Calu3 (cell line): ENCODE measurements at regions not wholly inside any gene's neighbourhood (a gene's known extent, or its start where the extent isn't known, plus 50 kb on each side); places are given as distances from the start of the nearest gene placed in this dataset.

ENCODE experiments used
- BruUV-seq: library from RNA; stranded (reverse); fragments of 400-500 nt; replicated peaks from 2 replicates; lab custom pipeline; 2021; lab: Mats Ljungman, UMichigan
- CTCF ChIA-PET: fragments of 300-600 bp; sonication (Branson Sonifier 250); formaldehyde crosslinking; loops from one replicate; lab custom pipeline; 2022; ENCODE audit warnings: antibody characterized with exemption; lab: Charles Lee
- DNase-seq: peaks from one replicate; pipeline ENCODE4 v3.0.0; 2022
- H3K27ac Mint-ChIP-seq: one replicate; pipeline ENCODE4 v1.8.0; 2022; ENCODE audit warnings: mixed read lengths; ENCODE audit not compliant: unreplicated experiment
- H3K27me3 Mint-ChIP-seq: one replicate; pipeline ENCODE4 v1.8.0; 2022; ENCODE audit warnings: mixed read lengths; ENCODE audit not compliant: unreplicated experiment
- H3K36me3 Mint-ChIP-seq: one replicate; pipeline ENCODE4 v1.8.0; 2022; ENCODE audit warnings: mild to moderate bottlenecking, moderate library complexity, mixed read lengths; ENCODE audit not compliant: insufficient read depth, unreplicated experiment
- H3K4me1 Mint-ChIP-seq: one replicate; pipeline ENCODE4 v1.8.0; 2022; ENCODE audit warnings: mild to moderate bottlenecking, low read depth, mixed read lengths; ENCODE audit not compliant: unreplicated experiment
- H3K4me3 Mint-ChIP-seq: one replicate; pipeline ENCODE4 v1.8.0; 2022; ENCODE audit warnings: mild to moderate bottlenecking, low read depth, moderate library complexity, mixed read lengths; ENCODE audit not compliant: unreplicated experiment
- H3K9me3 Mint-ChIP-seq: one replicate; pipeline ENCODE4 v1.8.0; 2022; ENCODE audit warnings: low read depth, mixed read lengths; ENCODE audit not compliant: unreplicated experiment
- intact Hi-C: fragments of 100-400 bp; cut with micrococcal nuclease; formaldehyde crosslinking; loops from one replicate; pipeline ENCODE4 v1.10.0; 2022; ENCODE audit not compliant: unreplicated experiment
- TF ChIP-seq, protein P1 (sequence below): fragments of 200-600 bp; IDR thresholded peaks from one replicate; pipeline ENCODE4 v1.8.0; 2022; ENCODE audit warnings: antibody characterized with exemption; ENCODE audit not compliant: unreplicated experiment

GRCh38 chr2:215707608-215708007 is 271.7 kb upstream of the FN1 start:
- CTCF ChIA-PET = no interaction called here
- no TSS peak for BruUV-seq
- peaks cover 13% of the 10 kb centered on the region for H3K4me1 Mint-ChIP-seq
- no peak overlapping the region for H3K27ac Mint-ChIP-seq
- no peaks in the 10 kb centered on the region for H3K36me3 Mint-ChIP-seq
- intact Hi-C loops = no loop called here
- no peaks in the 10 kb centered on the region for H3K27me3 Mint-ChIP-seq
- H3K4me3 Mint-ChIP-seq = no peak overlapping the region
- no peaks in the 10 kb centered on the region for H3K9me3 Mint-ChIP-seq
- TF ChIP-seq, protein P1, sequence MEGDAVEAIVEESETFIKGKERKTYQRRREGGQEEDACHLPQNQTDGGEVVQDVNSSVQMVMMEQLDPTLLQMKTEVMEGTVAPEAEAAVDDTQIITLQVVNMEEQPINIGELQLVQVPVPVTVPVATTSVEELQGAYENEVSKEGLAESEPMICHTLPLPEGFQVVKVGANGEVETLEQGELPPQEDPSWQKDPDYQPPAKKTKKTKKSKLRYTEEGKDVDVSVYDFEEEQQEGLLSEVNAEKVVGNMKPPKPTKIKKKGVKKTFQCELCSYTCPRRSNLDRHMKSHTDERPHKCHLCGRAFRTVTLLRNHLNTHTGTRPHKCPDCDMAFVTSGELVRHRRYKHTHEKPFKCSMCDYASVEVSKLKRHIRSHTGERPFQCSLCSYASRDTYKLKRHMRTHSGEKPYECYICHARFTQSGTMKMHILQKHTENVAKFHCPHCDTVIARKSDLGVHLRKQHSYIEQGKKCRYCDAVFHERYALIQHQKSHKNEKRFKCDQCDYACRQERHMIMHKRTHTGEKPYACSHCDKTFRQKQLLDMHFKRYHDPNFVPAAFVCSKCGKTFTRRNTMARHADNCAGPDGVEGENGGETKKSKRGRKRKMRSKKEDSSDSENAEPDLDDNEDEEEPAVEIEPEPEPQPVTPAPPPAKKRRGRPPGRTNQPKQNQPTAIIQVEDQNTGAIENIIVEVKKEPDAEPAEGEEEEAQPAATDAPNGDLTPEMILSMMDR = no peak
- DNase-seq = no peak

GRCh38 chr2:215705771-215706361 is 270.0 kb upstream of the FN1 start:
- H3K36me3 Mint-ChIP-seq = no peaks in the 10 kb centered on the region
- no peaks in the 10 kb centered on the region for H3K27me3 Mint-ChIP-seq
- H3K4me3 Mint-ChIP-seq = no peak overlapping the region
- intact Hi-C loops = no loop called here
- H3K9me3 Mint-ChIP-seq = no peaks in the 10 kb centered on the region
- BruUV-seq = no TSS peak
- peaks cover 8% of the 10 kb centered on the region for H3K4me1 Mint-ChIP-seq
- TF ChIP-seq, protein P1 = no peak
- no peak for DNase-seq
- H3K27ac Mint-ChIP-seq = no peak overlapping the region
- CTCF ChIA-PET = no interaction called here

DNA sequence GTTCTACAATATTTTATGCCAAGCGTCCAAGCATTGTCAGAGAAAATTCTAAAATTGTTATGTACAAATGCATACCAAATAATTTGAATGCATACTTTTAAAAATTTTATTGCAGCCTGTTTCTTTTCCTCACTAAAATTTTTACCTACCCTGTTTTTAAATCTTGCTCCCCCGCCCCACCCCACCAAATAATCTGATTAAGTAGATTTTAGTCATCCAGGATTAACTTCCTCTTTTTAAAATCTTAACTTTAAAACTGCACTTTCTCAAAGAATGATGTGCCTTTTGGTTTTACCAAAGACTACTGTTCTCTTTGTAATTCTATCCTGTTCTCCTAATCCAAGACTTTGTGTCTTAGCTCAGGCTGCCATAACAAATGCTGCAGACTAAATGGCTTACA is 269.4 kb upstream of the FN1 start:
- no peak overlapping the region for H3K27ac Mint-ChIP-seq
- DNase-seq = no peak
- no peak overlapping the region for H3K4me3 Mint-ChIP-seq
- no peaks in the 10 kb centered on the region for H3K27me3 Mint-ChIP-seq
- TF ChIP-seq, protein P1 = no peak
- H3K36me3 Mint-ChIP-seq = no peaks in the 10 kb centered on the region
- intact Hi-C loops = no loop called here
- no TSS peak for BruUV-seq
- peaks cover 8% of the 10 kb centered on the region for H3K4me1 Mint-ChIP-seq
- no peaks in the 10 kb centered on the region for H3K9me3 Mint-ChIP-seq
- CTCF ChIA-PET = no interaction called here

DNA sequence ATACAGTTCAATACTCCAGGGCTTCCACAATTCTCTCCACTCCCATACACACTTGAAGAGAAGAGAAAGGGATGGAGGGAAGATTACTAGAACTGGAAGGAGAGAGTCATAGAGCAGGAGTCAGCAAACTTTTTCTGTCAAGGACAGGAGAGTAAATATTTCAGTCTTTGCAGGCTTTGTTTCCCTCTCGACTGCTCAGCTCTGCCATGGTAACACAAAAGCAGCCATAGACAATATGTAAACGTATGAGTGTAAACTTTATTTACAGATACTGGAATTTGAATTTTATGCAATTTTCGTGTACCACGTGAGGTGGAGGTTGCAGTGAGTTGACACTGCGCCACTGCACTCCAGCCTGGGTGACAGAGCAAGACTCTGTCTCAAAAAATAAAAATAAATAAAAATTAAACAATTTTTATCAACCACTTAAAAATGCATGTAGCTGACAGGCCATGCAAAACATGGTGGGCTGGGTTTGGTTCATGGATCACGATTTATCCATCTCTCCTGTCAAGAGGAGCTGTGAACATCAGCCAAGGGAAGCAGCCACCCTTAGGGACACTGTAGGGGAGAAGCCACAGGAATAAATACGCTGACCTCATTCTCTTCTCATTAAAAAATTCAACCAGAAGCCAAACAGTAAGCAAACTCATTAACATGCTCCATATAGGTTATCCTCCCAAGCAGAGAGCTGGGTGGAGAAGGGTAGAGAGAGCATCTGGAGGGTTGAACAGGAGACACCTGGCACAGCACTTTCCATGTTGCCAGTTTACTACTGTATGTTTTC is 266.4 kb upstream of the FN1 start:
- Mint-ChIP-seq H3K4me3 (no peak overlapping the region), H3K36me3 (no peaks in the 10 kb centered on the region), H3K4me1 (peaks cover 8% of the 10 kb centered on the region), H3K27ac (no peak overlapping the region), H3K9me3 (peaks cover 4% of the 10 kb centered on the region), H3K27me3 (no peaks in the 10 kb centered on the region)
- TF ChIP-seq, protein P1 = no peak
- intact Hi-C loops = no loop called here
- no peak for DNase-seq
- CTCF ChIA-PET = interaction anchor here (1.6 to 1.7 kb wide), 2 partner anchors 9 to 91 kb away, joined by 3 to 6 read pairs; no protein-coding TSS in a partner anchor
- no TSS peak for BruUV-seq
